ENCODE measurements at regions not wholly inside any gene's neighbourhood (a gene's known extent, or its start where the extent isn't known, plus 50 kb on each side); places are given as distances from the start of the nearest gene placed in this dataset.

DNA sequence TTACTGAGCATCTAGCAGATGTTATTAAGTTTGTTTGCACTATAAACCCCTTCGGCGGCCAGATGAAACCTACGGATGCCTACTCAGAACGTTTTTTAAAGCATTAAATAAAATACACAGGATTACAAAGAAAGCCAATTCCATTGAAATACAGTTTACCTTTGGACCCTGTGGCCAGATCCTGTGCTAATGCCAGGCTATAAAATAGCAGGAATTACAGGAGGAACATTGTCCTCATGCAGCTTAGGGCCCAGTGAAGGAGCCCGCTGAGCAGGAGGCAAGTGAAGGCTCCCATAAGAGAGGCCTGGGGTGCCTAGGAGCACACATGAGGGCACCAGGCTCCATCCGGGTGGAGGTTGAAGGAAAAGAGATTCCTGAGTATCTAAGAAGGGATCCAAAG is 310.4 kb downstream of the MTX2 start:
- TF ChIP-seq, protein P1, sequence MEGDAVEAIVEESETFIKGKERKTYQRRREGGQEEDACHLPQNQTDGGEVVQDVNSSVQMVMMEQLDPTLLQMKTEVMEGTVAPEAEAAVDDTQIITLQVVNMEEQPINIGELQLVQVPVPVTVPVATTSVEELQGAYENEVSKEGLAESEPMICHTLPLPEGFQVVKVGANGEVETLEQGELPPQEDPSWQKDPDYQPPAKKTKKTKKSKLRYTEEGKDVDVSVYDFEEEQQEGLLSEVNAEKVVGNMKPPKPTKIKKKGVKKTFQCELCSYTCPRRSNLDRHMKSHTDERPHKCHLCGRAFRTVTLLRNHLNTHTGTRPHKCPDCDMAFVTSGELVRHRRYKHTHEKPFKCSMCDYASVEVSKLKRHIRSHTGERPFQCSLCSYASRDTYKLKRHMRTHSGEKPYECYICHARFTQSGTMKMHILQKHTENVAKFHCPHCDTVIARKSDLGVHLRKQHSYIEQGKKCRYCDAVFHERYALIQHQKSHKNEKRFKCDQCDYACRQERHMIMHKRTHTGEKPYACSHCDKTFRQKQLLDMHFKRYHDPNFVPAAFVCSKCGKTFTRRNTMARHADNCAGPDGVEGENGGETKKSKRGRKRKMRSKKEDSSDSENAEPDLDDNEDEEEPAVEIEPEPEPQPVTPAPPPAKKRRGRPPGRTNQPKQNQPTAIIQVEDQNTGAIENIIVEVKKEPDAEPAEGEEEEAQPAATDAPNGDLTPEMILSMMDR (IDR thresholded peaks at IDR 0.05; ENCODE audit: low read depth, low read length, missing input control) = no peak
- TF ChIP-seq TAF1 (conservative IDR thresholded peaks at IDR 0.05) (no peak), RXRA (IDR thresholded peaks at IDR 0.05) (no peak)
